OCI-LY7 (cell line): ENCODE measurements at regions not wholly inside any gene's neighbourhood (a gene's known extent, or its start where the extent isn't known, plus 50 kb on each side); places are given as distances from the start of the nearest gene placed in this dataset.
"Not testable (repeated sequence)": the region's sequence is repeated elsewhere in the genome, so short reads cannot be mapped to it uniquely, and the experiment has no call there.

ENCODE experiments used
- BruUV-seq: library from RNA; stranded (reverse); fragments of 400-500 nt; replicated peaks from 2 replicates; lab custom pipeline; 2021; lab: Mats Ljungman, UMichigan
- CTCF ChIA-PET: fragments of 300-600 bp; sonication (Branson Sonifier 250); formaldehyde crosslinking; loops from one replicate; lab custom pipeline; 2022; ENCODE audit warnings: antibody characterized with exemption; ENCODE audit not compliant: unreplicated experiment; lab: Charles Lee
- POLR2A ChIA-PET: fragments of 300-600 bp; sonication (Branson Sonifier 250); formaldehyde crosslinking; loops from one replicate; lab custom pipeline; 2022; ENCODE audit warnings: antibody characterized with exemption; lab: Charles Lee
- DNase-seq: peaks from one replicate; pipeline ENCODE4 v3.0.0-alpha.2; 2015; ENCODE audit warnings: low spot score
- H2AFZ ChIP-seq: fragments of 200-600 bp; sonication (generic), shearing (Covaris generic); 2 replicates; pipeline ENCODE4 v1.6.1; 2014; ENCODE audit warnings: mild to moderate bottlenecking, antibody characterized with exemption, low read length, moderate library complexity
- H3K27ac ChIP-seq: fragments of 200-600 bp; sonication (generic); 2 replicates; pipeline ENCODE4 v1.5.1; 2014; ENCODE audit warnings: mixed run types, low read depth, mild to moderate bottlenecking, moderate library complexity, low read length, inconsistent platforms; ENCODE audit not compliant: poor library complexity, severe bottlenecking
- H3K36me3 ChIP-seq: fragments of 200-600 bp; sonication (generic); 2 replicates; pipeline ENCODE4 v1.6.1; 2014; ENCODE audit warnings: mild to moderate bottlenecking, antibody characterized with exemption, low read length, moderate library complexity, mixed read lengths; ENCODE audit not compliant: insufficient read depth
- H3K4me1 ChIP-seq: fragments of 200-600 bp; sonication (generic); 2 replicates; pipeline ENCODE4 v1.5.1; 2014; ENCODE audit warnings: mild to moderate bottlenecking, low read length; ENCODE audit not compliant: insufficient read depth, poor library complexity, severe bottlenecking
- H3K4me2 ChIP-seq: fragments of 200-600 bp; sonication (generic); 2 replicates; pipeline ENCODE4 v1.6.1; 2014; ENCODE audit warnings: mild to moderate bottlenecking, low read length
- H3K4me3 ChIP-seq: fragments of 200-600 bp; sonication (generic); 2 replicates; pipeline ENCODE4 v1.5.1; 2014; ENCODE audit warnings: mild to moderate bottlenecking, low read depth, low read length; ENCODE audit not compliant: poor library complexity, severe bottlenecking
- H3K79me2 ChIP-seq: fragments of 200-600 bp; sonication (generic); 2 replicates; pipeline ENCODE4 v1.6.1; 2016; ENCODE audit warnings: low read depth, mild to moderate bottlenecking, low read length, moderate library complexity, mixed read lengths; ENCODE audit not compliant: insufficient read depth
- H3K9me2 ChIP-seq: fragments of 200-600 bp; sonication (generic); 2 replicates; pipeline ENCODE4 v1.6.1; 2016; ENCODE audit warnings: mild to moderate bottlenecking, low read length, mixed read lengths; ENCODE audit not compliant: insufficient read depth
- H3K9me3 ChIP-seq: fragments of 200-600 bp; sonication (generic); 2 replicates; pipeline ENCODE4 v1.6.1; 2014; ENCODE audit warnings: mild to moderate bottlenecking, mixed run types, low read length, mixed read lengths
- H4K20me1 ChIP-seq: fragments of 200-600 bp; sonication (generic); 2 replicates; pipeline ENCODE4 v1.6.1; 2014; ENCODE audit warnings: mild to moderate bottlenecking, antibody characterized with exemption, low read length, moderate library complexity, mixed read lengths; ENCODE audit not compliant: insufficient read depth
- CTCF ChIP-seq: fragments of 200-600 bp; sonication (generic); conservative IDR thresholded peaks from 2 replicates; pipeline ENCODE4 v1.5.1; 2014; ENCODE audit warnings: mild to moderate bottlenecking, antibody characterized with exemption, low read length, moderate library complexity, mixed read lengths
- EZH2phosphoT487 ChIP-seq: fragments of 200-600 bp; sonication (generic); IDR thresholded peaks from 2 replicates; pipeline ENCODE4 v1.6.1; 2018; ENCODE audit warnings: low read depth, borderline replicate concordance, mild to moderate bottlenecking, mixed run types, antibody characterized with exemption, low read length, moderate library complexity, mixed read lengths
- intact Hi-C: fragments of 100-400 bp; cut with micrococcal nuclease; formaldehyde crosslinking; loops from one replicate; pipeline ENCODE4 v1.10.0; 2022; ENCODE audit not compliant: unreplicated experiment

- CTCF ChIA-PET = no interaction called here
- no peak overlapping the region for H3K4me3 ChIP-seq
- H3K79me2 ChIP-seq = no peaks in the 10 kb centered on the region
- BruUV-seq = no TSS peak
- H3K9me2 ChIP-seq = no peaks in the 10 kb centered on the region
- no peaks in the 10 kb centered on the region for H3K36me3 ChIP-seq
- intact Hi-C loops = no loop called here
- H2AFZ ChIP-seq = no peak overlapping the region
- no peak overlapping the region for H3K4me2 ChIP-seq
- H3K27ac ChIP-seq = no peak overlapping the region
- no peaks in the 10 kb centered on the region for H3K9me3 ChIP-seq
- no peak for DNase-seq
- POLR2A ChIA-PET = no interaction called here
- no peak for TF ChIP-seq EZH2phosphoT487
- no peak for TF ChIP-seq CTCF
- no peaks in the 10 kb centered on the region for H3K4me1 ChIP-seq
- no peaks in the 10 kb centered on the region for H4K20me1 ChIP-seq
Measured at GRCh38 chr2:14999114-14999661, 366.7 kb downstream of the LRATD1 start.

- H3K36me3 ChIP-seq, H3K4me2 ChIP-seq, H3K4me3 ChIP-seq, BruUV-seq, H4K20me1 ChIP-seq, H3K27ac ChIP-seq, H3K9me3 ChIP-seq, H3K9me2 ChIP-seq, CTCF ChIA-PET, H2AFZ ChIP-seq, H3K4me1 ChIP-seq, intact Hi-C loops, DNase-seq, H3K79me2 ChIP-seq, POLR2A ChIA-PET: not testable (repeated sequence)
Measured at GRCh38 chr2:15002519-15002918, 370.0 kb downstream of the LRATD1 start.

GRCh38 chr2:15006667-15007066 is 374.1 kb downstream of the LRATD1 start:
- no peaks in the 10 kb centered on the region for H3K9me2 ChIP-seq
- CTCF ChIA-PET = no interaction called here
- DNase-seq = no peak

More at GRCh38 chr2:15006667-15007066, 374.1 kb downstream of the LRATD1 start:
- Histone ChIP-seq H4K20me1 (no peaks in the 10 kb centered on the region), H3K9me3 (no peaks in the 10 kb centered on the region), H3K79me2 (no peaks in the 10 kb centered on the region), H3K4me1 (no peaks in the 10 kb centered on the region), H2AFZ (no peak overlapping the region), H3K27ac (no peak overlapping the region), H3K36me3 (no peaks in the 10 kb centered on the region), H3K4me3 (no peak overlapping the region), H3K4me2 (no peak overlapping the region)
- intact Hi-C loops = no loop called here
- BruUV-seq = no TSS peak
- TF ChIP-seq CTCF (no peak), EZH2phosphoT487 (no peak)
- POLR2A ChIA-PET = interaction anchor here (0.5 to 0.7 kb wide), 3 partner anchors 8 to 1241 kb away, joined by 3 read pairs; no protein-coding TSS in a partner anchor
